ENCODE measurements at regions not wholly inside any gene's neighbourhood (a gene's known extent, or its start where the extent isn't known, plus 50 kb on each side); places are given as distances from the start of the nearest gene placed in this dataset.

DNA sequence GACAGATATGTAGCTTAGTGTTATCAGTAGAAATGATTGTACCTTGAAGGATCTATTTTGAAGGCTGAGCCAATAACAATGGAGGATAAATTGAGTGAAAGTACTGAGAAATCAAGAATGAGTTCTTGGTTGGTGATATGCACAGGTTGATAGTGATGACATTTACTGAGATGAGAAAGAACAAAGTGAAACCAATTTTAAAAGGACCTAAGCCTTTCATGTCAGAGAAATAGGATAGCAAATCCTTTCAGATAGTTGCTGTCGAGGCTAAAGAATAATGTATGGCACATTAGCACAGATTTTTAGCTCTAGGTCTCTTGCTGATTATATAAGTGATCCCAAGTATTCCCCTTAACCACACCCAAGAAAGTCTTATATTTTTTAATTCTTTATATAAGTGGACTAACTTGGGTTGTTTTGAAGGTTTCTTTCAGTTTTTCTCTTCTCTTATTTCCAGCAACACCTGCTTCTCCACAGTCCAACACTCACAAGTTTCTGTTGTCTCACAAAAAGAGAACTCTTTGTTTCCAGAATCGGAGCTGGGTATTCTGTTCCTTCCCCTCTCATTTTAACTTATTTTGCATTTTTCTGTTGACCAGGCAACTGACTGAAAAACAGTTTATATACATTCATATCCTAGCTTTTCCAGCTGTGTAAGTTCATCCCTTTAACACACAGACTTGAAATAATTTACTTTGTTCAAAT is 286.9 kb upstream of the ATP10B start:
- no peaks in the 10 kb centered on the region for H3K79me2 ChIP-seq (ENCODE audit: control insufficient read depth, insufficient read depth, low read length)
- CTCF ChIA-PET: no interaction called here
- in situ Hi-C loops (cut with MboI) (no loop called here), intact Hi-C loops (cut with micrococcal nuclease; ENCODE audit: unreplicated experiment) (no loop called here)
- no TSS peak for BruUV-seq (replicated peaks)
- H4K20me1 ChIP-seq (ENCODE audit: control insufficient read depth, insufficient read depth): no peaks in the 10 kb centered on the region
- peak overlapping the region; percentile 66 for H3K4me2 ChIP-seq (ENCODE audit: control insufficient read depth, insufficient read depth)
- DNase-seq (ENCODE audit: low read depth, low spot score) (no peak), ATAC-seq (peak; percentile 62), FAIRE-seq (no peak)
- no peaks in the 10 kb centered on the region for H3K27me3 ChIP-seq (replicated peaks in 1 of 2; ENCODE audit: control insufficient read depth in 2 of 2, insufficient read depth in 2 of 2, low read length in 1 of 2)
- peak overlapping the region; percentile 43; the same call in 1 of the 2 replicates for H3K27ac ChIP-seq (ENCODE audit: control insufficient read depth, insufficient read depth)
- SMC1A ChIA-PET (ENCODE audit: uncharacterized antibody, unreplicated experiment): interaction anchor here (1.2 kb wide), 1 partner anchor 11 kb away, joined by 3 read pairs; no protein-coding TSS in a partner anchor
- no peak overlapping the region for H3K4me3 ChIP-seq
- 0% methylated on average over 2 of the region's 2 CpGs for WGBS (ENCODE audit: insufficient coverage, insufficient replicate concordance, low lambda C conversion rate, missing lambda C conversion rate)
- peaks cover 7% of the 10 kb centered on the region for H3K4me1 ChIP-seq (ENCODE audit: control insufficient read depth, insufficient read depth, low read length)
- H3K9ac ChIP-seq (ENCODE audit: control insufficient read depth, insufficient read depth, low read length): no peak overlapping the region
- TF ChIP-seq HDAC2 (IDR thresholded peaks at IDR 0.05): no peak
- TF ChIP-seq YBX1 (IDR thresholded peaks at IDR 0.05): no peak
- TF ChIP-seq SRF (IDR thresholded peaks at IDR 0.05; ENCODE audit: low read depth in 2 of 2, low read length in 2 of 2): no peak
- TF ChIP-seq, protein P1, sequence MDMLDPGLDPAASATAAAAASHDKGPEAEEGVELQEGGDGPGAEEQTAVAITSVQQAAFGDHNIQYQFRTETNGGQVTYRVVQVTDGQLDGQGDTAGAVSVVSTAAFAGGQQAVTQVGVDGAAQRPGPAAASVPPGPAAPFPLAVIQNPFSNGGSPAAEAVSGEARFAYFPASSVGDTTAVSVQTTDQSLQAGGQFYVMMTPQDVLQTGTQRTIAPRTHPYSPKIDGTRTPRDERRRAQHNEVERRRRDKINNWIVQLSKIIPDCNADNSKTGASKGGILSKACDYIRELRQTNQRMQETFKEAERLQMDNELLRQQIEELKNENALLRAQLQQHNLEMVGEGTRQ (IDR thresholded peaks at IDR 0.05; ENCODE audit: borderline replicate concordance, low read depth, low read length): no peak
- no peak for TF ChIP-seq NBN (IDR thresholded peaks at IDR 0.05)
- peak overlapping the region; percentile 42 for H2AFZ ChIP-seq (ENCODE audit: control insufficient read depth, low read depth, low read length)
- POLR2A ChIA-PET: no interaction called here
- RAD21 ChIA-PET (ENCODE audit: unreplicated experiment): no interaction called here
- H3K36me3 ChIP-seq (ENCODE audit: control insufficient read depth in 2 of 2, insufficient read depth in 2 of 2, low read length in 1 of 2): no peaks in the 10 kb centered on the region
- H3K9me3 ChIP-seq (replicated peaks; ENCODE audit: control insufficient read depth, insufficient read depth, low read length): no peaks in the 10 kb centered on the region; the same call in 1 of the 3 replicates

DNA sequence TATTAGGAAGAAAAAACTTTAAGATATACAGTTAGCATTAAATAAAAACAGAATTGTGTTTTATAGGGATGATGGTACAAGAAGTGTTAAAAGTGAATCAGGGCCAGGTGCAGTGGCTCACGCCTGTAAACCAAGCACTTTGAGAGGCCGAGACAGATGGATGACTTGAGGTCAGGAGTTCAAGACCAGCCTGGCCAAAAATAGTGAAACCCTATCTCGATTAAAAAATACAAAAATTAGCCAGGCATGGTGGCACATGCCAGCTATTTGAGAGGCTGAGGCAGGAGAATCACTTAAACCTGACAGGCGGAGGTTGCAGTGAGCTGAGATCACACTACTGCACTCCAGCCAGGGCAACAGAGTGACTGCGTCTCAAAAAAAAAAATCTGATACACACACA is 282.9 kb upstream of the ATP10B start:
- ChIA-PET SMC1A (ENCODE audit: uncharacterized antibody, unreplicated experiment) (no interaction called here), POLR2A (no interaction called here), RAD21 (ENCODE audit: unreplicated experiment) (interaction anchor here (0.6 kb wide), 1 partner anchor 334 kb away, joined by 3 read pairs; no protein-coding TSS in a partner anchor), CTCF (no interaction called here)
- DNase-seq (ENCODE audit: low read depth, low spot score) (no peak), ATAC-seq (no peak), FAIRE-seq (no peak)
- no peak overlapping the region for H3K9ac ChIP-seq (ENCODE audit: control insufficient read depth, insufficient read depth, low read length)
- 17% methylated on average over 4 of the region's 5 CpGs for WGBS (ENCODE audit: insufficient coverage, insufficient replicate concordance, low lambda C conversion rate, missing lambda C conversion rate)
- no peaks in the 10 kb centered on the region for H3K36me3 ChIP-seq (ENCODE audit: control insufficient read depth in 2 of 2, insufficient read depth in 2 of 2, low read length in 1 of 2)
- intact Hi-C loops (cut with micrococcal nuclease; ENCODE audit: unreplicated experiment): no loop called here
- no peak for TF ChIP-seq ATF7 (IDR thresholded peaks at IDR 0.05; ENCODE audit: low read depth)
- H3K27me3 ChIP-seq (replicated peaks in 1 of 2; ENCODE audit: control insufficient read depth in 2 of 2, insufficient read depth in 2 of 2, low read length in 1 of 2): no peaks in the 10 kb centered on the region
- H3K27ac ChIP-seq (ENCODE audit: control insufficient read depth, insufficient read depth): no peak overlapping the region
- no peak overlapping the region for H3K4me3 ChIP-seq
- H3K9me3 ChIP-seq (replicated peaks; ENCODE audit: control insufficient read depth, insufficient read depth, low read length): no peaks in the 10 kb centered on the region
- BruUV-seq (replicated peaks): no TSS peak
- H3K79me2 ChIP-seq (ENCODE audit: control insufficient read depth, insufficient read depth, low read length): no peaks in the 10 kb centered on the region
- in situ Hi-C loops (cut with MboI): no loop called here
- no peak overlapping the region for H2AFZ ChIP-seq (ENCODE audit: control insufficient read depth, low read depth, low read length)
- H3K4me2 ChIP-seq (ENCODE audit: control insufficient read depth, insufficient read depth): no peak overlapping the region
- peaks cover 7% of the 10 kb centered on the region for H3K4me1 ChIP-seq (ENCODE audit: control insufficient read depth, insufficient read depth, low read length)
- no peaks in the 10 kb centered on the region for H4K20me1 ChIP-seq (ENCODE audit: control insufficient read depth, insufficient read depth)

All from GM12878 (cell line).